Posterior cingulate gyrus (tissue), 11 donors: ENCODE measurements at regions not wholly inside any gene's neighbourhood (a gene's known extent, or its start where the extent isn't known, plus 50 kb on each side); places are given as distances from the start of the nearest gene placed in this dataset.

Source experiments
- DNase-seq, 10 donors: peaks; one replicate each; pipeline versions ENCODE4 v3.0.0 to v3.0.0-alpha.2; 2020 to 2021; ENCODE audit warnings: mixed read lengths in 3 of 10
- intact Hi-C: fragments of 100-400 bp; cut with DNase I; formaldehyde crosslinking; loops from one replicate; pipeline ENCODE4 v1.15.1; 2023

- intact Hi-C loops: no loop called here
- DNase-seq: peak in 3 of 10 donors; percentile 69 to 87 (median 73)
Observed at GRCh38 chr10:124289851-124290795, 128.6 kb downstream of the OAT start.

GRCh38 chr10:124288928-124289850 lies 129.5 kb downstream of the OAT start:
- peak in 3 of 10 donors; percentile 57 to 68 (median 61) for DNase-seq
- intact Hi-C loops: no loop called here

- peak in 1 of 10 donors; percentile 33 for DNase-seq
- intact Hi-C loops: no loop called here
Observed at GRCh38 chr10:124288486-124288885, 130.2 kb downstream of the OAT start.

GRCh38 chr10:124287791-124288190 lies 130.9 kb downstream of the OAT start:
- intact Hi-C loops: no loop called here
- peak in 2 of 10 donors; percentile 55 to 57 for DNase-seq

- peak in 2 of 10 donors; percentile 19 to 67 for DNase-seq
- intact Hi-C loops: no loop called here
Observed at GRCh38 chr10:124287071-124287685, 131.5 kb downstream of the OAT start.

GRCh38 chr10:124286621-124287020 lies 132.1 kb downstream of the OAT start:
- intact Hi-C loops: no loop called here
- peak in 1 of 10 donors; percentile 13 for DNase-seq

- intact Hi-C loops: no loop called here
- peak in 7 of 10 donors; percentile 39 to 92 (median 54) for DNase-seq
Observed at GRCh38 chr10:124285587-124286527, 132.9 kb downstream of the OAT start.

GRCh38 chr10:124283949-124284250 lies 134.8 kb downstream of the OAT start:
- intact Hi-C loops: no loop called here
- peak in 3 of 10 donors; percentile 34 to 49 (median 49) for DNase-seq

GRCh38 chr10:124283215-124283948 lies 135.3 kb downstream of the OAT start:
- DNase-seq: peak in 2 of 10 donors; percentile 19 to 39
- intact Hi-C loops: no loop called here

GRCh38 chr10:124282326-124282725 lies 136.4 kb downstream of the OAT start:
- DNase-seq: peak in 2 of 10 donors; percentile 51 to 71
- intact Hi-C loops: no loop called here

GRCh38 chr10:124281666-124282065 lies 137.1 kb downstream of the OAT start:
- DNase-seq: peak in 2 of 10 donors; percentile 38 to 39
- intact Hi-C loops: no loop called here

GRCh38 chr10:124280916-124281315 lies 137.8 kb downstream of the OAT start:
- intact Hi-C loops: no loop called here
- DNase-seq: peak in 2 of 10 donors; percentile 34 to 49

GRCh38 chr10:124279882-124280281 lies 138.8 kb downstream of the OAT start:
- peak in 2 of 10 donors; percentile 49 to 55 for DNase-seq
- intact Hi-C loops: no loop called here

GRCh38 chr10:124279298-124279697 lies 139.4 kb downstream of the OAT start:
- intact Hi-C loops: no loop called here
- peak in 1 of 10 donors; percentile 53 for DNase-seq

- peak in 2 of 10 donors; percentile 7 to 51 for DNase-seq
- intact Hi-C loops: no loop called here
Observed at GRCh38 chr10:124278356-124278755, 140.4 kb downstream of the OAT start.

GRCh38 chr10:124273141-124273540 lies 145.6 kb downstream of the OAT start:
- no peak for DNase-seq
- intact Hi-C loops: no loop called here

- peak in 2 of 10 donors; percentile 2 to 40 for DNase-seq
- intact Hi-C loops: no loop called here
Observed at GRCh38 chr10:124271676-124272075, 147.0 kb downstream of the OAT start.

- DNase-seq: peak in 2 of 10 donors; percentile 12 to 39
- intact Hi-C loops: no loop called here
Observed at GRCh38 chr10:124270530-124271327, 148.0 kb downstream of the OAT start.
